Ishikawa (cell line): ENCODE measurements at regions not wholly inside any gene's neighbourhood (a gene's known extent, or its start where the extent isn't known, plus 50 kb on each side); places are given as distances from the start of the nearest gene placed in this dataset.
A peak's percentile ranks its signal among the peaks of the same experiment; 100 is the strongest.

Experiments
- CEBPB ChIP-seq: IDR thresholded peaks from 2 replicates; pipeline ENCODE4 v1.6.1; 2012
- CREB1 ChIP-seq: IDR thresholded peaks from 2 replicates; pipeline ENCODE4 v1.6.1; 2012; ENCODE audit warnings: low read depth
- EGR1 ChIP-seq: IDR thresholded peaks from 2 replicates; pipeline ENCODE4 v1.6.1; 2012
- EP300 ChIP-seq: IDR thresholded peaks from 2 replicates; pipeline ENCODE4 v1.6.1; 2012; ENCODE audit warnings: borderline replicate concordance
- FOXM1 ChIP-seq: IDR thresholded peaks from 2 replicates; pipeline ENCODE4 v1.6.1; 2012; ENCODE audit warnings: low read depth, borderline replicate concordance
- MAX ChIP-seq: IDR thresholded peaks from 2 replicates; pipeline ENCODE4 v1.6.1; 2012
- NFIC ChIP-seq: IDR thresholded peaks from 2 replicates; pipeline ENCODE4 v1.6.1; 2012
- RAD21 ChIP-seq: IDR thresholded peaks from 2 replicates; pipeline ENCODE4 v1.6.1; 2012; ENCODE audit warnings: low read depth
- REST ChIP-seq: IDR thresholded peaks from 2 replicates; pipeline ENCODE4 v1.6.1; 2012; ENCODE audit warnings: low read depth, mild to moderate bottlenecking
- TAF1 ChIP-seq: IDR thresholded peaks from 2 replicates; pipeline ENCODE4 v1.6.1; 2012; ENCODE audit warnings: low read depth, mild to moderate bottlenecking
- TCF12 ChIP-seq: IDR thresholded peaks from 2 replicates; pipeline ENCODE4 v1.6.1; 2012; ENCODE audit warnings: low read depth
- TEAD4 ChIP-seq: IDR thresholded peaks from 2 replicates; pipeline ENCODE4 v1.6.1; 2012
- USF1 ChIP-seq: IDR thresholded peaks from 2 replicates; pipeline ENCODE4 v1.6.1; 2012
- YY1 ChIP-seq: IDR thresholded peaks from 2 replicates; pipeline ENCODE4 v1.6.1; 2012; ENCODE audit warnings: low read depth
- ZBTB7A ChIP-seq: IDR thresholded peaks from 2 replicates; pipeline ENCODE4 v1.6.1; 2012; ENCODE audit warnings: low read depth

- TF ChIP-seq ZBTB7A (no peak), CEBPB (no peak)
Observed at GRCh38 chr13:40336228-40337221, 329.9 kb downstream of the FOXO1 start.

GRCh38 chr13:40337651-40338050, 328.8 kb downstream of the FOXO1 start:
- TF ChIP-seq YY1 (no peak), ZBTB7A (no peak), TCF12 (no peak), USF1 (no peak), CEBPB (no peak), MAX (no peak), RAD21 (no peak), FOXM1 (no peak), NFIC (no peak), REST (no peak), EGR1 (no peak), TAF1 (no peak), CREB1 (no peak), TEAD4 (no peak), EP300 (no peak)

- TF ChIP-seq CEBPB (no peak), TCF12 (no peak), REST (no peak), NFIC (no peak), EGR1 (no peak), RAD21 (no peak), YY1 (no peak), MAX (no peak), TAF1 (no peak), CREB1 (no peak), FOXM1 (no peak), EP300 (no peak), TEAD4 (no peak), ZBTB7A (no peak), USF1 (no peak)
Observed at GRCh38 chr13:40338217-40338616, 328.2 kb downstream of the FOXO1 start.

GRCh38 chr13:40340368-40341095, 325.9 kb downstream of the FOXO1 start:
- no peak for TF ChIP-seq EP300
- TF ChIP-seq TAF1: no peak
- TF ChIP-seq EGR1: no peak
- peak; percentile 47; the same call in 1 of the 2 replicates for TF ChIP-seq RAD21
- TF ChIP-seq CEBPB: no peak
- 0 out of 2 replicates have a peak, but pooled peaks have one; percentile 11 for TF ChIP-seq NFIC

- no peak for TF ChIP-seq RAD21
- TF ChIP-seq TEAD4: peak; percentile 47
Observed at GRCh38 chr13:40341096-40341471, 325.4 kb downstream of the FOXO1 start.

GRCh38 chr13:40341501-40341900, 324.9 kb downstream of the FOXO1 start:
- TF ChIP-seq ZBTB7A (no peak), TCF12 (no peak), YY1 (no peak)
